Fibroblast of gingiva (primary cell): ENCODE measurements at regions not wholly inside any gene's neighbourhood (a gene's known extent, or its start where the extent isn't known, plus 50 kb on each side); places are given as distances from the start of the nearest gene placed in this dataset.
"Not testable (repeated sequence)": the region's sequence is repeated elsewhere in the genome, so short reads cannot be mapped to it uniquely, and the experiment has no call there.

Experiments
- DNase-seq: peaks from one replicate; pipeline ENCODE4 v3.0.0-alpha.2; 2011; ENCODE audit warnings: low read depth

DNA sequence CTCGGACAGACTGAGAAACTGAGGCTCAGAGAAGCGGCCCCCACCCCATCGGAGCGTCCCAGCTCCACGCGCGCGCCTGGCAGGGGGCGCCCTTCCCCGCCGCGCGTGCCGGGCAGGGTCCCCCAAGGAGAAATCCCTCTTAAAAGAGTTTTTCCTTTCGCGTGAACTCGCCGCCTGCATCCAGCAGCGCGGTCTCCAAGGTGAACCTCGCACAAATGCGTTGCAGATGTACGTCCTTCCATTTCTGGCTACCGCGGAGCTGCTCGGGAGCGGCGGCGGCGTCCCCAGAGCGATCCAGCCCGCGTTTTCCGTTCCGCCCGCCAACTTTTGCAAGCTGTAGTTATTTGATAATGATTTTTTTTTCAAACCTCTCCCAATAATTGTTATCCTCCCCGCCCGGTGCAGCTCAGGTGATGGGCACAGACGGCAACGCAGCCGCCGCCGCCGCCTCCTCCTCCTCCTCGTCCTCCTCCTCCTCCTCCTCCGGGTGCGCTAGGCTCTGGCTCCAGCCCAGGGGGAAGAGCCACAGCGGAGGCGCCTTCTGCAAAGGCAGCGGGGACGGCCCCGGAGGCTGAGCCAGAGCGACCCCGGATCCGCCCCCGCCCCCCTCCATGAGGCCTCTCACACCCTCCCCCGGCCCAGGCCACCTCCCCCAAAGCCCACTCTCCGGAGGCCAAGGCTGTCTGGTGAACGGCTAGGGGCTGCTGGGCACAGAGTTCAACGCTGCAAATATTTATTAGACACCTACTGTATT lies 74.0 kb upstream of the CUX1 start:
- DNase-seq: peak; percentile 56

GRCh38 chr7:101743995-101744360 lies 73.4 kb upstream of the CUX1 start:
- no peak for DNase-seq

DNA sequence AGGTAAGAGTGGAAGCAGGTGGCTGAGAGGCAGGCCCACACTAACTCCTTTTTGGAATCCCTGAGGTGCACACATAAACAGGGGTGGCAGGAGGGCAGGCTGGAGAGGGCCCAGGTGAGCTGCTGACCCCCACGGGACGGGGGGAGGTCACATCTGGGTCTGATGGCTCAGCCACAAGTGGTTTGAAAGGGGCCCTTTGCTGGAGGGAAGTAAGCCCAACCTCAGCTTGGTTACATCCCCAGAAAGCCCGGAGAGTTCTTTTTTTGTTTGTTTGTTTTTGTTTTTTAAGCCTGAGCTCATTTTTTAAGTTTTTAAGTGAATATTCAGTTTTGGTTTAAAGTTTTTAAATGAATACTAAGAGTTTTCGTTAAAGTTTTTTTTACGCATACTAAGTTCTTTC lies 72.8 kb upstream of the CUX1 start:
- DNase-seq: no peak

DNA sequence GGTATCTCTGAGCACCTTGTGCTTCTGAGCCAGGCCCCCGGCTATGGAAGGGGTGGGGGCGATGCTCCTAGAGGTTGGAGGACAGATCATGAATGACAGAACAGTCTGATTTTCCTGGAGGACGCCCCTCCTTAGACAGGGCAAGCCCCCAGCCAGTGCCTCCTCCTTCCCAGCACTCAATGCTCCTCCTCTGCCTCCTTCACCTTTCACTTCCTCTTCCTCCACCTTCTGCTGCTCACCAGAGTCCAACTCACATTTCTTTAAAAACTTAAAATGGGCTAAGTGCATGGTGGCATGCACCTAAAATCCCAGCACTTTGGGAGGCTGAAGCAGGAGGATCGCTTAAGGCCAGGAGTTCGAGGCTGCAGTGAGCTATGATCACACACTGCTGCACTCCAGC lies 71.1 kb upstream of the CUX1 start:
- no peak for DNase-seq

GRCh38 chr7:101747053-101747878 lies 70.2 kb upstream of the CUX1 start:
- DNase-seq: no peak

- no peak for DNase-seq
These were observed 69.5 kb upstream of the CUX1 start for GRCh38 chr7:101747879-101748345.

GRCh38 chr7:101749891-101750290 lies 67.5 kb upstream of the CUX1 start:
- no peak for DNase-seq

- no peak for DNase-seq
These were observed 64.1 kb upstream of the CUX1 start for GRCh38 chr7:101753316-101753715.

DNA sequence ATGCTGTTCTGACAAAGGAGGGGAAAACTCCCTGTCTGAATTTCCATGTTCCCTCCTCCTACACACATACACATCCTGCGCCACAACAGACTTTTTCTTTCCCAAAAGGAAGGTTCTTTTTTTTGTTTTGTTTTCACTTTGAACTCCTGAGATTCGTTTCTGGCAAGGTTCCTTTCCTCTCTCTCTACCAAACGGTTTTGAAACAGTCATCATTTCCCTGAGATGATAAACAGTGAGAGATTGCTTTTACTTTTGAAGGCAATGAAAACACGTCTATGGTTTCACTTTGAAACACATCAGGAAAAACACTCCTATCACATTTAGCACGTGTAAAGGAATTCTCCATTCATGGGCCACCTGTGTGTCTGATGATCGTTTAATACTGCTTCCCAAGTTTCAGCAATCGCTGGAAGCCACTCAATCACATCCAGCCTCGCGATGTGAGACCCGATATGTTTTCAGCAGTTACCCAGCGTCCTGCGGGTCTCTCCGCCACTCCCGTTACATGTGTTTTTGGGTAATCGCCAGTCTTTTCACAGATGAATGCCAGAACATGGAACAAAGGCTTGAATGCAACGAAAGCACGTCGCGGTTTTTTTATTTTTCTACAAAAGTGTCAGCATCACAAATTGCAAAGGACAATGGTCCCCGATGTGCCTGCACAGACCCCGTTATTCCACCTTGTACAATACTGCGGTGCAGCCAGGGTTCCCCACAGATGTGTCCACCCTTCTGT lies 62.8 kb upstream of the CUX1 start:
- peak; percentile 15 for DNase-seq

DNA sequence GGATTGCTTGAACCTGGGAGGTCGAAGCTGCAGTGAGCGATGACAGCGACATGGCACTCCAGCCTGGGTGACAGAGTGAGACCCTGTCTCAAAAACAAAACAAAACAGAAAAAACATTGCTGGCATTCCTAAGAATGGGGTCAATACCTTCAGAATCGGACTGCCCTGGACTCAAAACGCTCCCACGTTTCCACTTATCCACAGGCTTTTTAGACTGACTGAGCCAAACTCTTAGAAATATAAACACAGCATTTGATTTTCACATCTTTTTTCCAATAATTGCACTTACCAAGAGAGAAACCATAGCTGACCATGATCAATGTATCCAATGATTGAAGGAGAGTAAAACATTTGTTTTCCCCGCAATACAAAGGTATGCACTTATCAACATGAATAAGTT lies 59.5 kb upstream of the CUX1 start:
- DNase-seq: no peak

GRCh38 chr7:101758519-101758918 lies 58.9 kb upstream of the CUX1 start:
- DNase-seq: not testable (repeated sequence)

DNA sequence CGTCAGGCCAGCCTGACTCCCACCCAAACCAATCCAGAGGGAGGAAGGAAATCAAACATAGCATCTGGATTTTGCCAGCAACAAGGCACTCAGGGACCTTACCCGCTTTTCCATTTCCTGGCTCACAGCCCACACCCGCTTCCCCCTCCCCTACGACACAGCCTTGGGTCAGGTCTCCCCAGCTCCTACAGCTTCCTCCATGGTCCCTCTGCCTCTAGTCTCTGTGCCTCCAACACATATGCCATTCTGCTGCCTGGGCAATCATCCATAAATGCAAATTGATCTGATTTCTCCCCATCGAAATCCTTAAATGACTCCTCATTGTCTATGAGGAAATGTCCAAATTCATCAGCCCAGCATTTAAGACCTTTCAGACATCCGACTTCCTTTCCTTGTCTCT lies 53.2 kb upstream of the CUX1 start:
- no peak for DNase-seq

- DNase-seq: no peak
These were observed 49.9 kb upstream of the CUX1 start for GRCh38 chr7:101767544-101767943.
